ENCODE measurements at regions not wholly inside any gene's neighbourhood (a gene's known extent, or its start where the extent isn't known, plus 50 kb on each side); places are given as distances from the start of the nearest gene placed in this dataset.

DNA sequence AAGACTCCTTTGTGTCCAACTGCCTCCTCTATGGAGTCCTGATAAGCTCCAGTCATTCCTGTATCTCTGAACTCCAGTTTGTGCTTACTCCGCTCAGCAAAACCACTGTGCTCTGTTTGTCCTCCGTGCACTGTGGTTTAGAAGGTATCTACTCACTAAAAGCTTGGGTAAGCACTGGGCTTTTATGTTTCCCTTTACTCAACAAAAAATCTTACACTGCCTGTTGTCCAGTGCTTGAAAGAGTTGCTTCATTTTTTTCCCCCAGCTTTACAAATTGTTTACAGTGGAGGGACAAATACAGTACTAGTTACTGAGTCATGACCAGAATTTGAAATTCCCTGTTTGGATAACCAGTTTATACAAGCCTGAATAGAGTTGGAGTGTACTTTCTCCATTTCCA lies 545.3 kb upstream of the FAT1 start:
- FAIRE-seq: no peak

- no peak for FAIRE-seq
These were observed 546.5 kb upstream of the FAT1 start for GRCh38 chr4:187270154-187270553.

DNA sequence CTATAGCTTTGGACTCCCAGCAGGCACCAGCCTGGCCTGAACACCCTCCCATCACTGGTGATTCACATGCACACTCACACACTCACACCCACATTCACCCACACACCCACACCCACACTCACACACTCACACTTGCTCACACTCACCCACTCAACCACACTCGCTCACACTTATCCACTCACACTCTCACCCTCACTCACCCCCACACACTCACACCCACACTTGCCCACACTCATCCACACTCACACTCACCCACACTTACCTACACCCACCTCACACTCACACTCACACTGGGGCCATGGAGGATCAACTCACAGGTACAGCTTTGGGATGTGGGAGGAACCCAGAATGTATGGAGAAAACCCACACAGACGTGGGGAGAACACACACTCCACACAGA lies 548.2 kb upstream of the FAT1 start:
- FAIRE-seq: no peak

- no peak for FAIRE-seq
These were observed 550.5 kb upstream of the FAT1 start for GRCh38 chr4:187274153-187274552.

DNA sequence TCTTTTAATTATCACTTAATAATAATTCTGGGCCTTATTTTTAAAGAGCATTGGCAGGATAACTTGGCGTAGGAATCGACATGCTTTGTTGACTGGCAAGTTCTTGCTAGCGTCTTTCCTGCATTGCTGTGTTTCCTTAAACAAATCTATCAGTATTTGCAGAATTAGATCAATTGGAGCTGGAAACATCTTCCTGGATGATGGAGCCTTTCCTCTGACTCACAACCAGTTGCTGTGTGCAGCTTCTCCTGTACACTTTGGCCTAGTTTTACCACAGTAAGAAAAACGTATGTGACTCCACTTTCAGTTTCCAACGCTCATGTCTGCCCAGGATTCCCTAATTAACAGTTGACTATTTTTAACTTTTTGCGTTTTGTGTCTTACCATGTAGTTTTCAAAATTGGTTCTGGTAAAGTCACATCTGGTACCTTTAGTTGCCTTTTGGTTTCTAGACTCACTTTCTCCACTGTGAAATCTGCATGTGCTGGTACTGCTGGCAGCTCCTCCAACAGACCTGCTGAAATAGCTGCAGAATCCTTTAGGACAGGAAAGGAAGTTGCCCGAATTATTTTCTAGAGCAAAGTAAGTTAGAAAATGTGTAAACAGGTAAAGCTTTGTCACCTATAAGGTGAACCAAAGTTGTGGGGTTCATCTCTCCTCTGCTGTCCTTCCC lies 553.2 kb upstream of the FAT1 start:
- no peak for FAIRE-seq

GRCh38 chr4:187283201-187283955 lies 559.7 kb upstream of the FAT1 start:
- FAIRE-seq: no peak

- no peak for FAIRE-seq
These were observed 562.9 kb upstream of the FAT1 start for GRCh38 chr4:187286525-187286924.

- no peak for FAIRE-seq
These were observed 565.7 kb upstream of the FAT1 start for GRCh38 chr4:187289371-187289770.

- FAIRE-seq: no peak
These were observed 571.2 kb upstream of the FAT1 start for GRCh38 chr4:187294861-187295260.

- no peak for FAIRE-seq
These were observed 578.3 kb upstream of the FAT1 start for GRCh38 chr4:187301923-187302322.

- no peak for FAIRE-seq
These were observed 578.9 kb upstream of the FAT1 start for GRCh38 chr4:187302457-187303150.

GRCh38 chr4:187304133-187304532 lies 580.5 kb upstream of the FAT1 start:
- no peak for FAIRE-seq

- FAIRE-seq: no peak
These were observed 583.5 kb upstream of the FAT1 start for GRCh38 chr4:187307131-187307530.

DNA sequence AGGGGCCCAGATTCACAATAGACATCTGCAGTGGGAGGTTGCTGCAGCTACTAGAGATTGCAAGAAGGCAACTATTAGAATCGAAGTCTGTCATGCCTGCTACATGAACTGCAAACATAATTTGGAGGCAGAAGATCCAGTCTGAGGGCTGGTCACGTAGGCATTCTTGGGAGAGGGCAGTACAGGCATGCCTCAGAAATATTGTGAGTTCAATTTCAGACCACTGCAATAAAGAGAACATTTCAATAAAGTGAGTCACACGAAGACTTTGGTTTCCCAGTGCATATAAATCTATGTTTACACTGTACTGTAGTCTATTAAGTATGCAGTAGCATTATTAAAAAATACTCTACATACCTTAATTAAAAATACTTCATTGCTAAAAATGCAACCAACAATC lies 585.8 kb upstream of the FAT1 start:
- no peak for FAIRE-seq

GRCh38 chr4:187312299-187312698 lies 588.6 kb upstream of the FAT1 start:
- FAIRE-seq: no peak

DNA sequence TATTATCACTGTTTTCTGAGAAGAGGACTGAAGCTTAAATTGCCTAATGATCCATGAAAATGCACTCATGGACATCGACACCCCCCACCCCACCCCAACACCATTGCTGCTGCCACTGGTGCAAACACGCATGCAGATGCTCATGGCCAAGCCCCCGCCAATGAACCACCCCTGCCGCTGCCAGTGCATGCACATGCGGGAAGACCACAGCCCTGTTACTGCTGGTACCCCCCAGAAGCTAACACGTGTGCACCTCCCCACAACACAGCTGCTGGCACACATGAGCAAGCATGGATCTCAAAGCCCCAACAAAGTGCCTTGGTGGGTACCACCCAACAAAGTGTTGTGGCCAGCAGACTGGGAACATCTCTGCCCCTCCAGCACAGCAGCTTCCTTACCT lies 594.1 kb upstream of the FAT1 start:
- FAIRE-seq: no peak

- FAIRE-seq: no peak
These were observed 598.1 kb upstream of the FAT1 start for GRCh38 chr4:187321711-187322110.

GRCh38 chr4:187332141-187332540 lies 608.5 kb upstream of the FAT1 start:
- no peak for FAIRE-seq

GRCh38 chr4:187333151-187333550 lies 609.5 kb upstream of the FAT1 start:
- no peak for FAIRE-seq

DNA sequence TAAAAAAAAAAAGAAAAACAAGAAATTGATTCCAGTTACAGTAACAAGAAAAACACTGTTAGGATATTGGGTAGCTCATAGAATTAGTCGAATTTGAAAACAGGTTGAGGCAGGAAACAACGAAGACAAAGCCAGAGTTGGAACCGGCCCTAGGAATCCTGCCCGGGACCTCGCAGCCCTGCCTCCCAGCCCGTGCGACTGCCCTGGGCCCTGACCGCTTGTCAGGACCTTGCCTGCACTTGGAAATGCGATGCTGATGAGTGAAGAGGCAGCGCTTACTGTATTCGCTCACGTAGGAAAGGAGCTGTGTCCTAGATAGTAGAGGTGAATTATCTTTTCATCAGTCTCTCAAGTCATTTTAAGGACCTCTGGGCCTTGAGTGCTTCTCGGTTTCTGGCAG lies 611.7 kb upstream of the FAT1 start:
- FAIRE-seq: no peak

GRCh38 chr4:187354740-187355139 lies 631.1 kb upstream of the FAT1 start:
- FAIRE-seq: no peak

DNA sequence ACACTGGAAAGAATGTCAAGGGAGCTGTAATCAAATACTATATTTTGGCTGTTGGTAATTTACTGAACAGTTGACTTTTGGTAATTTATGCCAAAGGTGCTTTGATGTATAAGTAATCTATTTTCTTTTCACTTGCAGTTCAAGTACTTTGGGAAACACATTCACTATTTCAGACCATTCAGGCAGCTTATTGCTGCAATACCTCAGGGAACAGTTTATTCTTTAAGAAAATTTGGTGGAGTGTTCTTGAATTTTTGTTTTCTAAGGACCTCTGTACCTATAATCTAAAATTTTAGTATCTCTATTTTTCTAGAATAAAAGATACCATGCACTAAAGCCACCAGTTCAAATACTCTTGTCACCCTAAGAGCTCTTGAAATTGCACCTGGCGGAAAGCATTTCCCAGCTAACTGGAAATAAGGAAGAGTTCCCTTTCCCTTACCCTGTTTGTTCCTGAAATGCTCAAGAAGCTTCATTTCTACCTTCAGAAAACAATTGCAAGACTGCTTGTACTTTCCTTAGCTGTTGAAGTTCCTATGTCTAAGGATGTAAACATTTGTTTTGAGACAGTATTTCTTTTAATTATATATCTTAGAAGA lies 633.5 kb upstream of the FAT1 start:
- no peak for FAIRE-seq

DNA sequence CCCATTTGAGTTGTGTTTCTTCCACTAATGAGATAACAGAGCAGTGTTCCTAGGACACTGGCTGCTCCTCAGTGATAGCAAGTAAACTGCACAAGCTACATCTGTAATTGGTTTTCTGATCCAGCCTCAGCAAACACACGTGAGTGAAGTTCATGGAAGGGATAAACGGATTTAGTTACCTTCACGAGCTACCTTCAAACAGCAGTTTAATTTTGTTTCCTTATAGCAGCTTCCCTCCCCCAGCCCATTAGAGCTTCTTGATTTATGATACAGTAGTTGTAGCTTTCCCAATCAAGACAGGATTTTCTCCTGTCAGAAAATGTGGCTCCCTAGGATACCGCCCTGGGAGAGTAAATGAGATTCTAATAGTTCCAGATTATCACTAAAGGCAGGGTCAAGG lies 634.2 kb upstream of the FAT1 start:
- FAIRE-seq: no peak
